ENCODE measurements at regions not wholly inside any gene's neighbourhood (a gene's known extent, or its start where the extent isn't known, plus 50 kb on each side); places are given as distances from the start of the nearest gene placed in this dataset.

DNA sequence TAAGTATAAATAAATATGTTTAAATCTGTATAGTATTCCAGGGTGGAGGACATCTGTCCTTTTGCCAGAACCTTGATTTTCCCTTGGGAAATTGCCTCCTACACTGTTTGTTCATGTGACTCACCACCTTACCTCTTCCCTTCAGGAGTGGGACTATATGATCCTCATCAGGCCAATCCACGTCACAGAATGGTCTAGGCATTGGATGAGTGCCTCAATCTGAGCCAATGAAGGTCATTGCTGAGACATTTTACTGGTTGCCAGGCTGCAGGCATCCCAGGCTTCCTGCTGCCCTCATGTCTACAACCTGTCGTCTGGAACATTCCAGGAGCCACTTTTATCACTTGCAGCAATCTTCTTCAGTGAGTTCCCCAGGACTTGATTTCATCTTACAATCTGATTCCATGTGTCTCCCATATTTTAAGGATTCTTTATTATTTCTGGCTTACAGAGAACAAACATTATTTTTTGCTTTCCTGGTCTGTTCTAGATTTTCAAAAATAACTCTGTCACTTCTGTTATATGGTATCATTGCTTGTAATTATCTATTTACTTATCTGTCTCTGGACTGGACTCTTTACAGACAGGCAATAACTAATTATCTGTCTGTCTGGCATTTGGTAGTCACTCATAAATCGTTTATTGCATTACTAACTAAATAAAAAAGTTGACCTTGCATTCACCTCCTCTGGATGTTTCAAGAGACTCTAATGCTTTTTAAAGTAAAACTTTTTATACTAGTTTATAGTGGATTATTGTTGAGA lies 107.3 kb upstream of the APC start:
- peaks cover 0 to 25% (median 0%) of the 10 kb centered on the region in 9 donors for H3K4me1 ChIP-seq
- no peak overlapping the region for H3K4me3 ChIP-seq
- intact Hi-C loops (cut with DNase I): no loop called here
- ATAC-seq (no peak), DNase-seq (no peak)
- no peaks in the 10 kb centered on the region for H3K27me3 ChIP-seq
- TF ChIP-seq CTCF (IDR thresholded peaks at IDR 0.05): no peak
- H3K27ac ChIP-seq: no peak overlapping the region
- 63 to 75% methylated on average over 3 of the region's 3 CpGs for WGBS, 2 donors
- H3K36me3 ChIP-seq: no peaks in the 10 kb centered on the region
- H3K9me3 ChIP-seq: peaks cover 0 to 10% (median 0%) of the 10 kb centered on the region in 11 donors

DNA sequence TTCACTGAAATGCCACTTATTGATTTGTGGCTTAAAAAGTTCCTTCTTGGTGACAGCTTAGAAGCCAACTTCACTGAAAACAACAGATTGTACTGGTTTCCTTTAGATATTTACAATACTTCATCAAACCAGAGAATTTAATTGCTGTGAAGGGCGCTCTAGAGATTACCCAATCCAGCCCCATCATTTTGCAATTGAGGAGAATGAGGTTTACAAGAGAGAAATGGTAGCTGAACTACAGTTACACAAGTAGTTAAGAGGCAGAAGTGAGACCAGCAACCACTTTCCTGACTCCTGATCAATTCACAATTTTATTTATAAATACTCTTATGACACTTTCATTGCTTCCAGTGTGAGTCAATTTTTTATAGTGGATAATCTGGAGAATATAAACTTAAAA lies 103.5 kb upstream of the APC start:
- 87 to 93% methylated on average over 1 of the region's 1 CpG for WGBS, 2 donors
- intact Hi-C loops (cut with DNase I): no loop called here
- Histone ChIP-seq H3K4me1 (peaks cover 3 to 28% (median 17%) of the 10 kb centered on the region in 9 donors), H3K36me3 (no peaks in the 10 kb centered on the region), H3K27ac (no peak overlapping the region), H3K4me3 (no peak overlapping the region), H3K27me3 (no peaks in the 10 kb centered on the region), H3K9me3 (peaks cover 0 to 10% (median 0%) of the 10 kb centered on the region in 11 donors)
- DNase-seq (no peak), ATAC-seq (no peak)
- TF ChIP-seq CTCF (IDR thresholded peaks at IDR 0.05): no peak

- intact Hi-C loops (cut with DNase I): no loop called here
- WGBS, 2 donors: 62 to 71% methylated on average over 3 of the region's 3 CpGs
- Histone ChIP-seq H3K9me3 (peaks cover 0 to 10% (median 0%) of the 10 kb centered on the region in 11 donors), H3K36me3 (no peaks in the 10 kb centered on the region), H3K4me1 (peaks cover 3 to 28% (median 17%) of the 10 kb centered on the region in 9 donors), H3K27me3 (no peaks in the 10 kb centered on the region), H3K4me3 (no peak overlapping the region), H3K27ac (no peak overlapping the region)
- no peak for ATAC-seq
- DNase-seq: no peak
- no peak for TF ChIP-seq CTCF (IDR thresholded peaks at IDR 0.05)
These were observed 102.9 kb upstream of the APC start for GRCh38 chr5:112634796-112635195.

DNA sequence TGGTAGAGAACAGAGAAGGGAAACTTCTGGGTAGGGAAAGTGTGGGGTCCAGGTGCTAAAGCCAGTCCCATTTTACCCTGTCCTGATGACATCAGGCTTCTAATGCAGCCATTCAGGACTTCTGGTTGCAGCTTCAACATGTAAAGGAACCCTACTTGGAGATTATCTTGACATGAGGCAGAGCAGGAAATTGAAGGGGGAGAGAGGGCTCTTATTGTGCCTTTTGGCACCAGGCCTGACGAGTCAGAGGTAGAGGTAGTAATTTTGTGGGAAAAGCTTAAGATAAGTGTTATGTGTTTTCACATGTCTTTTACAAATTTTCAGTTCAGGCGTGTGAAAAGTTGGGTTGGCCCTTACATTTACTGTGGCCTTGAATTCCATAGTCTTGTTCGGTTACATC lies 102.4 kb upstream of the APC start:
- peak in 1 of 8 donors; percentile 30 for ATAC-seq
- Histone ChIP-seq H3K4me1 (peaks cover 6 to 29% (median 17%) of the 10 kb centered on the region in 9 donors), H3K27me3 (no peaks in the 10 kb centered on the region), H3K9me3 (peaks cover 0 to 10% (median 0%) of the 10 kb centered on the region in 11 donors), H3K27ac (no peak overlapping the region), H3K36me3 (no peaks in the 10 kb centered on the region), H3K4me3 (no peak overlapping the region)
- TF ChIP-seq CTCF (IDR thresholded peaks at IDR 0.05): no peak
- intact Hi-C loops (cut with DNase I): no loop called here
- DNase-seq: no peak
- 76 to 85% methylated on average over 3 of the region's 3 CpGs for WGBS, 2 donors
